ENCODE measurements at regions not wholly inside any gene's neighbourhood (a gene's known extent, or its start where the extent isn't known, plus 50 kb on each side); places are given as distances from the start of the nearest gene placed in this dataset.
A peak's percentile ranks its signal among the peaks of the same experiment; 100 is the strongest.

DNA sequence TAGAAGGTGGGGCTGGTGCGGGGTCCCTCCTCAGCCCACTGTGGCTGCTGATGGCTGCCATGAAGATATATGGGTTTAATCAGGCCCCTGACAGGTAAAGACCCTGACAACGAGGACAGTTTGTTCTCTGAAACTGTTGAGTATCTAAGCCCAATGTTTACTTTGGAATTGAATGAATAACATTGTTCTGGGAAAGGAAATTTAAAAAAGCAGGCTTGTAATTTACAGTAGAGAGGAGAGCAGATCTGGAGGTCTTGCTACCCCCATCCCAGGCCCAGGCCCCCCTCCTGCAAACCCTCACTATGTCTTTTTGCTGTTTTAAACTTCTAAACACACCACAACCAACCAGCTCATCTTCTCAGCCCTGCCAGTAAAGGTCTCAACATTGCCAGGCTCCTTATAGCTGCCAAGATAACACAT, 171.3 kb downstream of the CDC5L start:
- no peak for TF ChIP-seq CTCF (IDR thresholded peaks at IDR 0.05)
- DNase-seq (ENCODE audit: low spot score): no peak
- Histone ChIP-seq H3K27ac (peak overlapping the region in 1 of 2 donors; percentile 52), H3K4me3 (no peak overlapping the region)

DNA sequence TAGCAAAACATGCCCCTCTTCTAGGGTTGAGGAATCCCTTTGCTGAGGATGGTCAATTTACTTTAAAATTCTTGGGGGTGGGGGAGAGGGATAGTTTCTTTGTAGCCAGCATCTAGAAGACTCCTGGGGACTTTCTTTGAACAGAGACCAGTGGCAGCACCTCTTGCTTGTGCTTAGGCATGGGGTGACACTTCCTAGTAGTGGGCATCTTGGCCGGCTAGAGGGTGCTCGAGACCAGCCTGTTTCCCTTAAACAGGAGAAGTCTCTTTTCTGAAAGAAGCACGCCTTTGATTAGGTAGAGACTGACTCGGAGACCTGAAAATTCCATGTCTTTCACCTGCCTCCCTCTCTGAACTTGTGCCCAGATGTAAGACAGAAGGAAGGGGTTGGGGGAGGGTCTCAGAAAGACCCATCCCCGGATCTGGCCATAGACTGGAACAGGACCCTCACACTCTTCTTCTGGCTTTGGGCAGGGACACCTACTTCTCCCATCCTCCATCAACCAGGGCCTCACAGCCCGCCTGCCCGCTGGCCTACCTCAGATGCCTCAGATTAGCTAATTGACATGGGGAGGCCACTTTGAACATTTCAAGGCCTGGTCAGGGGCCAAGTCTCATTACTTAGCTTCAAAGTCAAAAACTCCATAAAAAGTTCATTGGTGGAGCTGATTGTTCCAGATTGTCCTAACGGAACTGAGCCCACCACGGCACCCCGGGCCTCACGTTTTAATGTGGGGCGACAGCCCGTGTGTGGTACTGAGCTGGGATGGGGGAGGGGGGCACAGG, 172.2 kb downstream of the CDC5L start:
- H3K27ac ChIP-seq: peak overlapping the region in 1 of 2 donors; percentile 8
- DNase-seq (ENCODE audit: low spot score): peak; percentile 59

GRCh38 chr6:44560458-44561059, 173.1 kb downstream of the CDC5L start:
- Histone ChIP-seq H3K27ac (no peak overlapping the region), H3K4me3 (no peak overlapping the region)
- TF ChIP-seq CTCF (IDR thresholded peaks at IDR 0.05): no peak
- no peak for DNase-seq (ENCODE audit: low spot score)

More for the DNA sequence above, 172.2 kb downstream of the CDC5L start:
- no peak overlapping the region for H3K4me3 ChIP-seq
- no peak for TF ChIP-seq CTCF (IDR thresholded peaks at IDR 0.05)

GRCh38 chr6:44561060-44561623, 173.6 kb downstream of the CDC5L start:
- DNase-seq (ENCODE audit: low spot score): peak; percentile 66
- Histone ChIP-seq H3K4me3 (no peak overlapping the region), H3K27ac (no peak overlapping the region)
- TF ChIP-seq CTCF (IDR thresholded peaks at IDR 0.05): no peak

GRCh38 chr6:44561832-44562665, 174.5 kb downstream of the CDC5L start:
- peak; percentile 54 for DNase-seq (ENCODE audit: low spot score)
- H3K27ac ChIP-seq: no peak overlapping the region
- no peak overlapping the region for H3K4me3 ChIP-seq
- no peak for TF ChIP-seq CTCF (IDR thresholded peaks at IDR 0.05)

DNA sequence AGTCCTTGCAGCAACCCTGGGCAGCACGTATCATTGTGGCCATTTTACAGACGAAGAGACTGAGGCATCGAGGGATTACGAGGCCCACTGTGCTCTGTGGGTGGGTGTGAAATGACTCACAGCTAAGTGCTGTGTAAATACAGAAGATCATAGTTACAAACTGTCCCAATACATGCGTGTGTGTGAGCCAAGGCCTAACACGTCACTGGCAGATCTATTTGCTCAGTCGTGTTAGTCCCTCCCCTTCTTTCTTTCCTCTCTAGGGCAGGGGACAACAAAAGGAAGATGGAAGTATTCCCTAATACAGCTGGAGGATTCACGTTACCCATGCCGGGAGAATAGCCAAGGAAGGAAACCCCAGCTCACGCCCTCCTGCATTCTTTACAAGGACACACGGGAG, 175.9 kb downstream of the CDC5L start:
- no peak for TF ChIP-seq CTCF (IDR thresholded peaks at IDR 0.05)
- no peak overlapping the region for H3K4me3 ChIP-seq
- H3K27ac ChIP-seq: peak overlapping the region in 1 of 2 donors; percentile 58
- DNase-seq (ENCODE audit: low spot score): peak; percentile 66

Measured in coronary artery (tissue), 2 donors.